Kidney epithelial cell (primary cell): ENCODE measurements at regions not wholly inside any gene's neighbourhood (a gene's known extent, or its start where the extent isn't known, plus 50 kb on each side); places are given as distances from the start of the nearest gene placed in this dataset.

ENCODE experiments used
- DNase-seq: peaks from one replicate; pipeline ENCODE4 v3.0.0-alpha.2; 2010; ENCODE audit warnings: low read depth
- H3K27me3 ChIP-seq: 2 replicates; pipeline ENCODE4 v1.6.0; 2011; ENCODE audit warnings: low read length; ENCODE audit not compliant: control insufficient read depth, insufficient read depth
- H3K36me3 ChIP-seq: 2 replicates; pipeline ENCODE4 v1.5.1; 2011; ENCODE audit warnings: low read length; ENCODE audit not compliant: control insufficient read depth, insufficient read depth
- H3K4me3 ChIP-seq: 2 replicates; pipeline ENCODE4 v1.5.1; 2011; ENCODE audit warnings: low read depth, mild to moderate bottlenecking, control low read depth, low read length
- CTCF ChIP-seq: IDR thresholded peaks from 2 replicates; pipeline ENCODE4 v1.5.1; 2011; ENCODE audit warnings: mild to moderate bottlenecking, moderate library complexity, low read length, control low read depth, inconsistent platforms; ENCODE audit not compliant: insufficient read depth, poor library complexity, severe bottlenecking

GRCh38 chr7:106765727-106766355 is 99.2 kb upstream of the PIK3CG start:
- H3K36me3 ChIP-seq = no peaks in the 10 kb centered on the region
- DNase-seq = no peak
- TF ChIP-seq CTCF = no peak
- H3K4me3 ChIP-seq = no peak overlapping the region
- no peaks in the 10 kb centered on the region for H3K27me3 ChIP-seq

- no peak for DNase-seq
- Histone ChIP-seq H3K36me3 (no peaks in the 10 kb centered on the region), H3K4me3 (no peak overlapping the region), H3K27me3 (no peaks in the 10 kb centered on the region)
- TF ChIP-seq CTCF = no peak
Observed at GRCh38 chr7:106766551-106766950, 98.5 kb upstream of the PIK3CG start.

GRCh38 chr7:106767078-106767477 is 98.0 kb upstream of the PIK3CG start:
- no peak overlapping the region for H3K4me3 ChIP-seq
- no peak for TF ChIP-seq CTCF
- DNase-seq = no peak
- H3K36me3 ChIP-seq = no peaks in the 10 kb centered on the region
- H3K27me3 ChIP-seq = no peaks in the 10 kb centered on the region

GRCh38 chr7:106767498-106768323 is 97.4 kb upstream of the PIK3CG start:
- H3K27me3 ChIP-seq = no peaks in the 10 kb centered on the region
- no peak for DNase-seq
- H3K4me3 ChIP-seq = no peak overlapping the region
- H3K36me3 ChIP-seq = no peaks in the 10 kb centered on the region
- no peak for TF ChIP-seq CTCF

GRCh38 chr7:106768324-106768751 is 96.7 kb upstream of the PIK3CG start:
- Histone ChIP-seq H3K36me3 (no peaks in the 10 kb centered on the region), H3K27me3 (no peaks in the 10 kb centered on the region), H3K4me3 (no peak overlapping the region)
- DNase-seq = no peak
- TF ChIP-seq CTCF = no peak
